Transverse colon (tissue), 4 donors: ENCODE measurements at regions not wholly inside any gene's neighbourhood (a gene's known extent, or its start where the extent isn't known, plus 50 kb on each side); places are given as distances from the start of the nearest gene placed in this dataset.
"Not testable (repeated sequence)": the region's sequence is repeated elsewhere in the genome, so short reads cannot be mapped to it uniquely, and the experiment has no call there.

Experiments
- CTCF ChIP-seq, 5 experiments: fragments of 200-600 bp in 3 of 5; fragments of 450-650 bp in 2 of 5; sonication (generic) in 3 of 5; IDR thresholded peaks; 1 replicate in 2 of 5; 2 replicates in 3 of 5; pipeline ENCODE4 v1.5.1; 2016 to 2017; ENCODE audit warnings: antibody characterized with exemption in 5 of 5, inconsistent platforms in 3 of 5, mild to moderate bottlenecking in 2 of 5, moderate library complexity in 1 of 5
- POLR2A ChIP-seq: fragments of 450-650 bp; IDR thresholded peaks from one replicate; pipeline ENCODE4 v1.6.1; 2016; ENCODE audit warnings: antibody characterized with exemption, mild to moderate bottlenecking, moderate library complexity
- POLR2AphosphoS5 ChIP-seq, 3 donors: sonication (generic); formaldehyde crosslinking; IDR thresholded peaks; one replicate each; pipeline ENCODE4 v1.6.1; 2016; ENCODE audit warnings: antibody characterized with exemption in 3 of 3

- not testable (repeated sequence) for TF ChIP-seq POLR2A; CTCF (IDR thresholded peaks at IDR 0.05); POLR2AphosphoS5 (IDR thresholded peaks at IDR 0.05)
Observed at GRCh38 chr12:131367067-131367982, 343.6 kb upstream of the SFSWAP start.
